ENCODE measurements at regions not wholly inside any gene's neighbourhood (a gene's known extent, or its start where the extent isn't known, plus 50 kb on each side); places are given as distances from the start of the nearest gene placed in this dataset.

DNA sequence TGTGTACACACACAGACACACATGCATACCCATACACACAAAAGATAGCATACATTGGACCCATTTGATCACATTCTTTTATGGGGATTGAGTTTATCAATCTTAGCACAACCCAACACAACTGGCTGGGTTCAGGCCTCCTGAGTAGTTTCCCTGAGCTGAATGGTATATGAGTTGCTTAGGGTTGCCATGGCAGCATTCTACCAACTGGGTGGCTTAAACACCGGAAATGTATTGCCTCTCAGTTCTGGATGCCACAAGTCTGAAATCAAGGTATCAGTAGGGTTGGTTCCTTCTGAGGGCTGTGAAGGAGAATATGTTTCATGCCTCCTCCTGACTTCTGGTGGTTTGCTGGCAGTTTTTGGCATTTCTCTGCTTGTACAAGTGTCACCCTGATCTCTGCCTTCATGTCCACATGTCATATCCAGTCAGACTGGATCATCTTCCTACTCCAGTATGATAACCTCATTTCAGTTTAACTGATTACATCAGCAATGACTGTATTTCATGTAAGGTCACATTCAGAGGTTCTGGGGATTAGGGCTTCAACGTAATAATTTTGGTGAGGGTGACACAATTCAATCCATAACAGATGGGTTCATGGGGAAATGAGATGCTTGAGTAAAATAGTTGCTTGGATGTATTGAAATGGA, 212.7 kb downstream of the KCNE4 start:
- no peak for DNase-seq (ENCODE audit: low spot score in 2 of 2)
- 65 to 74% methylated on average over 2 of the region's 2 CpGs for WGBS, 2 donors
- intact Hi-C loops (cut with DNase I; ENCODE audit: low total_unique reads) = no loop called here
- H3K4me3 ChIP-seq (ENCODE audit: low read depth, poor library complexity, severe bottlenecking) = no peak overlapping the region
- TF ChIP-seq POLR2A (IDR thresholded peaks at IDR 0.05) = no peak
- TF ChIP-seq, protein P1, sequence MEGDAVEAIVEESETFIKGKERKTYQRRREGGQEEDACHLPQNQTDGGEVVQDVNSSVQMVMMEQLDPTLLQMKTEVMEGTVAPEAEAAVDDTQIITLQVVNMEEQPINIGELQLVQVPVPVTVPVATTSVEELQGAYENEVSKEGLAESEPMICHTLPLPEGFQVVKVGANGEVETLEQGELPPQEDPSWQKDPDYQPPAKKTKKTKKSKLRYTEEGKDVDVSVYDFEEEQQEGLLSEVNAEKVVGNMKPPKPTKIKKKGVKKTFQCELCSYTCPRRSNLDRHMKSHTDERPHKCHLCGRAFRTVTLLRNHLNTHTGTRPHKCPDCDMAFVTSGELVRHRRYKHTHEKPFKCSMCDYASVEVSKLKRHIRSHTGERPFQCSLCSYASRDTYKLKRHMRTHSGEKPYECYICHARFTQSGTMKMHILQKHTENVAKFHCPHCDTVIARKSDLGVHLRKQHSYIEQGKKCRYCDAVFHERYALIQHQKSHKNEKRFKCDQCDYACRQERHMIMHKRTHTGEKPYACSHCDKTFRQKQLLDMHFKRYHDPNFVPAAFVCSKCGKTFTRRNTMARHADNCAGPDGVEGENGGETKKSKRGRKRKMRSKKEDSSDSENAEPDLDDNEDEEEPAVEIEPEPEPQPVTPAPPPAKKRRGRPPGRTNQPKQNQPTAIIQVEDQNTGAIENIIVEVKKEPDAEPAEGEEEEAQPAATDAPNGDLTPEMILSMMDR (IDR thresholded peaks at IDR 0.05) = no peak

DNA sequence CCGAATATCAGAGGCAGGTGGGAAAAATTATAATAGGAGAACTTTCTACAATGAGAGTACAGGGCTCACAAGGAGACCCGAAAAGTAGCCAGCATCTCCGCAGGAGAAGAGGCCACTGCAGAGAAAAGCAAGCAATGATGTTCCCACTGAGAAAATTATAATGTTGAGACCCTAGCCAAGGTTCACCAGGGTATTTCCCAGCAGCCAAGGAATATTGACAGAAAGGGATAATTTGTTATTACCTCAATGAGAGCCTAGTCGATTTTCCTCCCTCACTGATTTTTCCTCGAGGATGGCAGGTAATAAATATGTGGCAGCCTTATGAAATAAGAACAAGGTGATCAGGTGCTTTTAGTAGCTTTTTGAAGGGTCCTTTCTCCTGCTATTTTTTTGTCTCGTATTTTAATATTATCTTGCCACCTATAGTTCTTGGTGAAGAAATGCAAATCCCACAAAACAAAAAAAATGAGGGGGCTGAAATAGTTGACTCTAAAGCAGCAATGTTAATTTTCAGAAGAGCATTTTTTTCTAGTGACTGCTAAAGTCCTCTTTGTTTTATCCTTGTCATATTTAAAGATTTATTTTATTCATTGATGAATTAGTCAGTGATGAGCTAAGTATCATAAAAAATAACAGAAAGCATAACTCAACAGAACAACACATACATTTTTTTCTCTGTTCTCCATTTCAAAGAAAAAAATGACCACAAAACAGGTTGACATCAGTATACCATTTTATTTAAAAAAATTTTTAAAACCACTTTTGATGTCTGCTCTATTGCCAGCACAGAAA, 215.4 kb downstream of the KCNE4 start:
- intact Hi-C loops (cut with DNase I; ENCODE audit: low total_unique reads) = no loop called here
- TF ChIP-seq, protein P1 (IDR thresholded peaks at IDR 0.05) = no peak
- no peak for TF ChIP-seq POLR2A (IDR thresholded peaks at IDR 0.05)
- DNase-seq (ENCODE audit: low spot score in 2 of 2) = no peak
- H3K4me3 ChIP-seq (ENCODE audit: low read depth, poor library complexity, severe bottlenecking) = no peak overlapping the region
- 78 to 82% methylated on average over 6 of the region's 6 CpGs for WGBS, 2 donors

DNA sequence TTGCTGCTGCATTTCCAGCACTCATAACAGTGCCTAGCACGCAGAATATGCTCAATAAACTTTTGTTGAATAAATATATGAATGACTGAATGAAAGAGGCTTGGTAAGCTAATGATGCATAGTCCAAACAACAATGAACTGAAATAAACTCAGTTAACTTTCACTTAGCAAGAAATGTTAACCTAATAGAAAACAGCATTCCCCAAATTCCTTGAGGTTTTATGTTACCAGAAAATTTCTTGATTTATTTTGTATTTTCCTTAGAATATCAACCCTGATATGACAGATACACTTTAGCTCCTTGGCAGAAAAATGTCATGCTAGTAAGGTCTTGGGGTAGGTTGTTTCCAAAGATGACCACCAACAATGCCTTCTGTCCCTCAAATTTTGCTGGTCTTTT, 217.4 kb downstream of the KCNE4 start:
- intact Hi-C loops (cut with DNase I; ENCODE audit: low total_unique reads) = no loop called here
- TF ChIP-seq POLR2A (IDR thresholded peaks at IDR 0.05) = no peak
- TF ChIP-seq, protein P1 (IDR thresholded peaks at IDR 0.05) = no peak
- 94 to 98% methylated on average over 1 of the region's 1 CpG for WGBS, 2 donors

DNA sequence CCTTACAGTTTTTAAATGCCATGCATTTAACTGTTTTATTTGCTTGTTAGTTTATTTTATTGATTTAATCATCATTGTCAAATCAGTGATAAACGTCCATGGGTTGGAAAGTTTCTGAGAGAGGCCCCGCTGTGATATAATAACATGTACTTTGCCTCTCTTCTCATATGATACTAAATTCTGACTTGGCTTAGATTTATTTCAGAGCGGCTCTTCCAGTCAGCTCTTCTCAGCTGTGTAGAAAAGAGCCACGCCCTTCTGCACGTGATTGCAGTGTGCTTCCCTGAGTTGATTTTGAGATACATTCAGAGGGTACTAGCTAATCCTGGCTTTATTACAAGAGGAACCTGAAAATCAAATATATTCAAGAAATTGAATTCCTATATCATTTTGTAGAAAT, 218.6 kb downstream of the KCNE4 start:
- 49% methylated on average over 5 of the region's 5 CpGs for WGBS, 2 donors
- DNase-seq (ENCODE audit: low spot score in 2 of 2) = no peak
- intact Hi-C loops (cut with DNase I; ENCODE audit: low total_unique reads) = no loop called here
- H3K4me3 ChIP-seq (ENCODE audit: low read depth, poor library complexity, severe bottlenecking) = no peak overlapping the region
- TF ChIP-seq, protein P1 (IDR thresholded peaks at IDR 0.05) = no peak
- no peak for TF ChIP-seq POLR2A (IDR thresholded peaks at IDR 0.05)

More for the DNA sequence above, 217.4 kb downstream of the KCNE4 start:
- no peak for DNase-seq (ENCODE audit: low spot score in 2 of 2)
- no peak overlapping the region for H3K4me3 ChIP-seq (ENCODE audit: low read depth, poor library complexity, severe bottlenecking)

DNA sequence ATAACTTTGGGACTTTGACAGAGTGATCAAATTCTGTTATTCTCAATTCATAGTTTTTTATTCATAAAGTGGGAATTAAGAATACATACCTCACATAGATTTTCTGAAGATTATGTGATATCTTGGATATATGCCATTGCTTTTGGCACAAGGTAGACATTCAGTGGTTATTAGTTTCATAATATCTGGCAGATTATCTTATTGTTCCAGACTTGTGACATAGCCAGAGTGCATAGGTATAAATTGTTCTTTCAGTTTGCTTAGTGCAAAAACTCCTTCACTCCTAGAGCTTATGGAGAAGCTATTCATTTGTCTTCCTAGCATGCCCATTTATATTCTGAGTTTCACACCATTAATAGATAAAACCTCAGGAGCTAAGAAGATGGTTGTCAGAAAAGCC, 222.0 kb downstream of the KCNE4 start:
- H3K4me3 ChIP-seq (ENCODE audit: low read depth, poor library complexity, severe bottlenecking) = no peak overlapping the region
- DNase-seq (ENCODE audit: low spot score in 2 of 2) = no peak
- TF ChIP-seq, protein P1 (IDR thresholded peaks at IDR 0.05) = no peak
- no peak for TF ChIP-seq POLR2A (IDR thresholded peaks at IDR 0.05)
- intact Hi-C loops (cut with DNase I; ENCODE audit: low total_unique reads) = no loop called here
